Uterus (tissue), 3 donors: ENCODE measurements at regions not wholly inside any gene's neighbourhood (a gene's known extent, or its start where the extent isn't known, plus 50 kb on each side); places are given as distances from the start of the nearest gene placed in this dataset.

ENCODE experiments used
- DNase-seq, 2 donors: peaks; one replicate each; pipeline ENCODE4 v3.0.0-alpha.2; 2019 to 2020
- H3K27ac ChIP-seq, 2 donors: fragments of 200-600 bp; sonication (generic); 1 replicate in 1 of 2; 2 replicates in 1 of 2; pipeline ENCODE4 v1.5.1; 2016 to 2018
- H3K27me3 ChIP-seq, 2 donors: fragments of 200-600 bp; sonication (generic); one replicate each; pipeline ENCODE4 v1.5.1; 2018 to 2019; ENCODE audit warnings: control low read depth in 1 of 2
- H3K36me3 ChIP-seq, 2 donors: fragments of 200-600 bp; sonication (generic); one replicate each; pipeline ENCODE4 v1.5.1; 2019; ENCODE audit warnings: control low read depth in 1 of 2
- H3K4me1 ChIP-seq, 2 donors: fragments of 200-600 bp; sonication (generic); one replicate each; pipeline ENCODE4 v1.5.1; 2018 to 2019; ENCODE audit warnings: control low read depth in 1 of 2
- H3K4me3 ChIP-seq, 2 donors: fragments of 200-600 bp; sonication (generic); 1 replicate in 1 of 2; 2 replicates in 1 of 2; pipeline ENCODE4 v1.5.1; 2018 to 2019; ENCODE audit warnings: mild to moderate bottlenecking in 1 of 2
- H3K9me3 ChIP-seq, 2 donors: fragments of 200-600 bp; sonication (generic); one replicate each; pipeline ENCODE4 v1.5.1; 2019; ENCODE audit warnings: control low read depth in 1 of 2
- POLR2A ChIP-seq, 2 donors: fragments of 450-650 bp; IDR thresholded peaks; one replicate each; pipeline ENCODE4 v1.6.1; 2016; ENCODE audit warnings: antibody characterized with exemption in 2 of 2, mild to moderate bottlenecking in 1 of 2, moderate library complexity in 1 of 2
- intact Hi-C: fragments of 100-400 bp; cut with DNase I; formaldehyde crosslinking; loops from one replicate; pipeline ENCODE4 v1.15.1; 2023; ENCODE audit warnings: low total_unique reads
- TF ChIP-seq, protein P1 (sequence below), 4 experiments: fragments of 200-600 bp in 2 of 4; fragments of 450-650 bp in 2 of 4; sonication (generic) in 2 of 4; IDR thresholded peaks; one replicate each; pipeline ENCODE4 v1.5.1; 2016 to 2019; ENCODE audit warnings: antibody characterized with exemption in 4 of 4, mild to moderate bottlenecking in 2 of 4, moderate library complexity in 1 of 4
- donor health status: DM: yes; HTN: yes; CAD: no.

- Histone ChIP-seq H3K9me3 (no peaks in the 10 kb centered on the region), H3K27ac (no peak overlapping the region), H3K36me3 (no peaks in the 10 kb centered on the region), H3K4me3 (no peak overlapping the region), H3K4me1 (no peaks in the 10 kb centered on the region), H3K27me3 (no peaks in the 10 kb centered on the region)
- no peak for DNase-seq
- TF ChIP-seq POLR2A (IDR thresholded peaks at IDR 0.05): no peak
- TF ChIP-seq, protein P1, sequence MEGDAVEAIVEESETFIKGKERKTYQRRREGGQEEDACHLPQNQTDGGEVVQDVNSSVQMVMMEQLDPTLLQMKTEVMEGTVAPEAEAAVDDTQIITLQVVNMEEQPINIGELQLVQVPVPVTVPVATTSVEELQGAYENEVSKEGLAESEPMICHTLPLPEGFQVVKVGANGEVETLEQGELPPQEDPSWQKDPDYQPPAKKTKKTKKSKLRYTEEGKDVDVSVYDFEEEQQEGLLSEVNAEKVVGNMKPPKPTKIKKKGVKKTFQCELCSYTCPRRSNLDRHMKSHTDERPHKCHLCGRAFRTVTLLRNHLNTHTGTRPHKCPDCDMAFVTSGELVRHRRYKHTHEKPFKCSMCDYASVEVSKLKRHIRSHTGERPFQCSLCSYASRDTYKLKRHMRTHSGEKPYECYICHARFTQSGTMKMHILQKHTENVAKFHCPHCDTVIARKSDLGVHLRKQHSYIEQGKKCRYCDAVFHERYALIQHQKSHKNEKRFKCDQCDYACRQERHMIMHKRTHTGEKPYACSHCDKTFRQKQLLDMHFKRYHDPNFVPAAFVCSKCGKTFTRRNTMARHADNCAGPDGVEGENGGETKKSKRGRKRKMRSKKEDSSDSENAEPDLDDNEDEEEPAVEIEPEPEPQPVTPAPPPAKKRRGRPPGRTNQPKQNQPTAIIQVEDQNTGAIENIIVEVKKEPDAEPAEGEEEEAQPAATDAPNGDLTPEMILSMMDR (IDR thresholded peaks at IDR 0.05): no peak
- intact Hi-C loops: loop anchor here (10.0 kb wide), 1 partner anchor 55 kb away; no protein-coding TSS in a partner anchor
Measured at GRCh38 chr9:22529426-22530199, 83.0 kb downstream of the DMRTA1 start.

DNA sequence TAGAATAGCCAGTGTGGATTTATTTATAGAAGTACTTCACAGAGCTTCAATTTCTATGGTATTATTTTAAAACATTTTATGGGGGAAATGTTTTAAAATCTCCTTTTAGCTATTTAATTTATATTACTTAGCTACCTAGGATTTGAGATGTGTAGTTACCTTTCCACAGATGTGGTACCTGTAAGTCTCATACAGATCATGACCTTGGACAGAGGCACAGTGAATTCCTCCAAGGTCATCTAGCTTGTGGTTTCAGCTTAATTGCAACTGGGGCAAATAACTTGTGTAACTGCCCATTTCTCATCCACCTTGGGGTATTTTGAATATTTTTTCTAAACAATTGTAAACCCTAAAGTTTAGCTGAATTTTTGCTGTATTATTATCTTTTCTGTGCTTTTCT lies 89.2 kb downstream of the DMRTA1 start:
- no peaks in the 10 kb centered on the region for H3K36me3 ChIP-seq
- no peak overlapping the region for H3K4me3 ChIP-seq

DNA sequence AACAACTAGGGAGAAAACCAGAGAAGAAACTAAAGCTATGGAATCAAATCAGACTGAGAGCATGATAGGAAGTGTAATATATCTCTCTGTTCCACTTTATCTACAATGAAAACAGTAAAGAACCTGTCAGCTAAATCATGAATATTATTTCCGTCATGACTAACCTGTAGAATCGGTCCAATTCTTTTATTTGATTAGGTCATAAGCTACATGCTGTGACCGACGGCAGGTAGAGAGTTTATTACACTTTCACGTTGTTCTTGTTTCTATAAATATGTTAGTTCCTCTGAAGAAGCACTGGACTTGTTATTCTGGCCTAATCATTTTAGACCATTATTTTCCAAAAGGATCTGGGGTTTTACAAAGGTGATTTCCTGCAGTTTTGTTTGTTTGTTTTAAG lies 91.1 kb downstream of the DMRTA1 start:
- H3K27ac ChIP-seq: no peak overlapping the region

More for the DNA sequence above, 89.2 kb downstream of the DMRTA1 start:
- Histone ChIP-seq H3K4me1 (no peaks in the 10 kb centered on the region), H3K9me3 (no peaks in the 10 kb centered on the region), H3K27ac (no peak overlapping the region), H3K27me3 (no peaks in the 10 kb centered on the region)
- intact Hi-C loops: loop anchor here (10.0 kb wide), 1 partner anchor 61 kb away; no protein-coding TSS in a partner anchor
- TF ChIP-seq, protein P1 (IDR thresholded peaks at IDR 0.05): no peak
- no peak for TF ChIP-seq POLR2A (IDR thresholded peaks at IDR 0.05)
- DNase-seq: no peak

DNA sequence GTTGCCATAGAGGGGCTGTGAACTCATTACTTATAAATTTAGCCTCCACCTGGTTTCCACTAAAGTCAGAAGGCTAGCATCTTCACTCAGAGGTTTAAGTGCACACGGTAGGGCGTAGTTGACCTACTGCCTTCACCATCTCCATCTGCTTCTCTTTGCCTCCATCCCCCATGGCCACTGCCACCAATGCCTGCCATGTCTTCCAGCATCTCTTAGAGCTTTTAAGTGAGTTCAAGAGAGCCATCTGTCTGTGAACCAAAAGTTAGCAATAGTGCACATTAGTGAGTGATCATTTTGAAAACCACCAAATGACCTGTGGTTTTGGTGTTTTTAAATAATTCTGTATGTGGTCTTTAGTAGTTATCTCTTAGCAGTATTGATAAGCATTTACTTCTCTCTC lies 102.0 kb downstream of the DMRTA1 start:
- TF ChIP-seq, protein P1 (IDR thresholded peaks at IDR 0.05): no peak
- no peak for TF ChIP-seq POLR2A (IDR thresholded peaks at IDR 0.05)
- no peaks in the 10 kb centered on the region for H3K4me1 ChIP-seq
- no peak overlapping the region for H3K4me3 ChIP-seq
- H3K36me3 ChIP-seq: no peaks in the 10 kb centered on the region
- no peaks in the 10 kb centered on the region for H3K27me3 ChIP-seq
- no peak overlapping the region for H3K27ac ChIP-seq
- no peaks in the 10 kb centered on the region for H3K9me3 ChIP-seq
- intact Hi-C loops: no loop called here
- DNase-seq: no peak

More for the DNA sequence above, 91.1 kb downstream of the DMRTA1 start:
- no peaks in the 10 kb centered on the region for H3K27me3 ChIP-seq
- H3K36me3 ChIP-seq: no peaks in the 10 kb centered on the region
- no peak for DNase-seq
- intact Hi-C loops: loop anchor here (10.0 kb wide), 1 partner anchor 63 kb away; no protein-coding TSS in a partner anchor
- H3K9me3 ChIP-seq: no peaks in the 10 kb centered on the region
- H3K4me3 ChIP-seq: no peak overlapping the region
- TF ChIP-seq, protein P1 (IDR thresholded peaks at IDR 0.05): no peak
- no peak for TF ChIP-seq POLR2A (IDR thresholded peaks at IDR 0.05)
- H3K4me1 ChIP-seq: no peaks in the 10 kb centered on the region

GRCh38 chr9:22574740-22575139 lies 128.1 kb downstream of the DMRTA1 start:
- H3K36me3 ChIP-seq: no peaks in the 10 kb centered on the region
- no peaks in the 10 kb centered on the region for H3K9me3 ChIP-seq
- no peak for DNase-seq
- no peak overlapping the region for H3K27ac ChIP-seq
- intact Hi-C loops: no loop called here
- no peak overlapping the region for H3K4me3 ChIP-seq
- TF ChIP-seq POLR2A (IDR thresholded peaks at IDR 0.05): no peak
- H3K27me3 ChIP-seq: no peaks in the 10 kb centered on the region
- no peaks in the 10 kb centered on the region for H3K4me1 ChIP-seq
